ENCODE measurements at regions not wholly inside any gene's neighbourhood (a gene's known extent, or its start where the extent isn't known, plus 50 kb on each side); places are given as distances from the start of the nearest gene placed in this dataset.
A peak's percentile ranks its signal among the peaks of the same experiment; 100 is the strongest.

DNA sequence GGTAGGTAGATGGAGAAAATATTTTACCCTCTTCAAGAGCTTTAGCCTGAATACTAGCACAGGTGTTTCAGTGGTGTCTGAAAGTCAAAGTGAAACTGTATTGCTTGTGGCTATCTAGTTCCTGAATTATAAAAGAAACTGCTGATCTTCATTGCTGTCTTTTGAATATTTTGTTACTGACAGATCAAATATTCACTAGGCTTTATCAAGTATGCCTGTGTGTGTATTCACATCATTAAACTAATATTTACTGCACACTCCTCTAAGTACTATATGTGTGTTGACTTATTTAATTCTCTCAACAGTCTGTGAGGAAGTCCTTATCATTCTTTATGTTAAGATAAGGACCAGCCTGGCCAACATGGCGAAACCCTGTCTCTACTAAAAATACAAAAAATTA lies 139.6 kb downstream of the SOCS6 start:
- ATAC-seq (no peak), DNase-seq (no peak)
- H3K4me3 ChIP-seq: no peak overlapping the region
- no peak overlapping the region for H3K27ac ChIP-seq
- intact Hi-C loops (cut with DNase I): no loop called here
- TF ChIP-seq, protein P1, sequence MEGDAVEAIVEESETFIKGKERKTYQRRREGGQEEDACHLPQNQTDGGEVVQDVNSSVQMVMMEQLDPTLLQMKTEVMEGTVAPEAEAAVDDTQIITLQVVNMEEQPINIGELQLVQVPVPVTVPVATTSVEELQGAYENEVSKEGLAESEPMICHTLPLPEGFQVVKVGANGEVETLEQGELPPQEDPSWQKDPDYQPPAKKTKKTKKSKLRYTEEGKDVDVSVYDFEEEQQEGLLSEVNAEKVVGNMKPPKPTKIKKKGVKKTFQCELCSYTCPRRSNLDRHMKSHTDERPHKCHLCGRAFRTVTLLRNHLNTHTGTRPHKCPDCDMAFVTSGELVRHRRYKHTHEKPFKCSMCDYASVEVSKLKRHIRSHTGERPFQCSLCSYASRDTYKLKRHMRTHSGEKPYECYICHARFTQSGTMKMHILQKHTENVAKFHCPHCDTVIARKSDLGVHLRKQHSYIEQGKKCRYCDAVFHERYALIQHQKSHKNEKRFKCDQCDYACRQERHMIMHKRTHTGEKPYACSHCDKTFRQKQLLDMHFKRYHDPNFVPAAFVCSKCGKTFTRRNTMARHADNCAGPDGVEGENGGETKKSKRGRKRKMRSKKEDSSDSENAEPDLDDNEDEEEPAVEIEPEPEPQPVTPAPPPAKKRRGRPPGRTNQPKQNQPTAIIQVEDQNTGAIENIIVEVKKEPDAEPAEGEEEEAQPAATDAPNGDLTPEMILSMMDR (IDR thresholded peaks at IDR 0.05): no peak
- TF ChIP-seq POLR2A (IDR thresholded peaks at IDR 0.05): no peak
- H3K27me3 ChIP-seq: no peaks in the 10 kb centered on the region
- WGBS, 2 donors: 26 to 29% methylated on average over 1 of the region's 1 CpG
- H3K36me3 ChIP-seq (replicated peaks in 1 of 2; ENCODE audit: insufficient read depth in 1 of 2, low read depth in 2 of 2): no peaks in the 10 kb centered on the region
- H3K4me1 ChIP-seq: no peaks in the 10 kb centered on the region
- H3K9me3 ChIP-seq: no peaks in the 10 kb centered on the region

DNA sequence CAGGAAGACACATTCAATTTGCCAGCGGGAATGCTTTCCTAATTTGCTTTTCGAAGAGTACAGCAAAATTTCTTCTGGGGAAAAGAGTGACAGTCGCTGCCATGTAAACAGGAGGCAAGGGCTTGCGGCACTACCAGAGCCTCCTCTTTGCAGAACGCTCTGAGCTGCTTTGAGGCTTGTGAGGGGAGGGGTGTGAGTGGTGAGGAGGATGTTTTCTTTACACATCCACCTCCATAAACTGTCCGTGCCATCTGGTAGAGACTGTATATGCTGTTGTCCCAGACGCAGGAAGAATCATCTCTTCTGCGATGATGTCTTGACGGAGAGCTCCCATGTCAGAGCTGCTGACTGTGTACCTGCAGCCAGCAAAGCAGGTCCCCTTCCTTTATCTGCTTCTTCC lies 138.0 kb downstream of the SOCS6 start:
- no peaks in the 10 kb centered on the region for H3K36me3 ChIP-seq (replicated peaks in 1 of 2; ENCODE audit: insufficient read depth in 1 of 2, low read depth in 2 of 2)
- TF ChIP-seq POLR2A (IDR thresholded peaks at IDR 0.05): no peak
- TF ChIP-seq, protein P1 (IDR thresholded peaks at IDR 0.05): no peak
- H3K4me1 ChIP-seq: no peaks in the 10 kb centered on the region
- H3K27ac ChIP-seq: no peak overlapping the region
- no peaks in the 10 kb centered on the region for H3K9me3 ChIP-seq
- ATAC-seq (no peak), DNase-seq (no peak)
- intact Hi-C loops (cut with DNase I): no loop called here
- 90 to 92% methylated on average over 9 of the region's 9 CpGs for WGBS, 2 donors
- no peaks in the 10 kb centered on the region for H3K27me3 ChIP-seq
- H3K4me3 ChIP-seq: no peak overlapping the region

GRCh38 chr18:70425236-70425635 lies 136.4 kb downstream of the SOCS6 start:
- H3K9me3 ChIP-seq: no peaks in the 10 kb centered on the region
- no peak overlapping the region for H3K4me3 ChIP-seq
- 48 to 63% methylated on average over 3 of the region's 3 CpGs for WGBS, 2 donors
- intact Hi-C loops (cut with DNase I): no loop called here
- TF ChIP-seq, protein P1 (IDR thresholded peaks at IDR 0.05): no peak
- no peak for TF ChIP-seq POLR2A (IDR thresholded peaks at IDR 0.05)
- DNase-seq (no peak), ATAC-seq (no peak)
- H3K27me3 ChIP-seq: no peaks in the 10 kb centered on the region
- no peak overlapping the region for H3K27ac ChIP-seq
- no peaks in the 10 kb centered on the region for H3K36me3 ChIP-seq (replicated peaks in 1 of 2; ENCODE audit: insufficient read depth in 1 of 2, low read depth in 2 of 2)
- no peaks in the 10 kb centered on the region for H3K4me1 ChIP-seq

DNA sequence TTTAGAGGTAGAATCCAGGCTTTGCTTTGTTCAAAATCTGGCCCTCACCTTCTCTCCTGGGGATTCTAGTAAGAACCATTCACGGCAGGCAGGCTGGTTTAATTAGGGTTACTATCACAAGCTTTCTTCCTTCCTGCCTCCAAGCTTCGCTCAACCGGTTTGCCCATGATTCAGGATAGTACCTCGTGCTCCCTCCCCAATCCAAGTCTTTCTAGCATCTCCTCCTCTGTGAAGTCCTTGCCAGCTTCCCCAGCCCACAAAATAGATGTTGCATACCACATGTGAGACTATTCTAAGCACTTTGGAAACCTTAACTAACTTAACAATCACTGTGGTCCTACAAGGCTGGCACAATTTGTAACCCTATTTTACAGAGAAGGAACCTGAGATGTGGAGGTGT lies 135.1 kb downstream of the SOCS6 start:
- intact Hi-C loops (cut with DNase I): no loop called here
- WGBS, 2 donors: 20 to 58% methylated on average over 4 of the region's 4 CpGs
- ATAC-seq: no peak

GRCh38 chr18:70423120-70423519 lies 134.3 kb downstream of the SOCS6 start:
- WGBS, 2 donors: 59 to 63% methylated on average over 5 of the region's 5 CpGs
- H3K4me1 ChIP-seq: no peaks in the 10 kb centered on the region
- TF ChIP-seq POLR2A (IDR thresholded peaks at IDR 0.05): no peak
- TF ChIP-seq, protein P1 (IDR thresholded peaks at IDR 0.05): no peak
- ATAC-seq (no peak), DNase-seq (no peak)
- no peaks in the 10 kb centered on the region for H3K36me3 ChIP-seq (replicated peaks in 1 of 2; ENCODE audit: insufficient read depth in 1 of 2, low read depth in 2 of 2)
- no peaks in the 10 kb centered on the region for H3K9me3 ChIP-seq
- peak overlapping the region in 3 of 4 donors; percentile 28 to 71 (median 39) for H3K27ac ChIP-seq
- H3K4me3 ChIP-seq: no peak overlapping the region
- H3K27me3 ChIP-seq: no peaks in the 10 kb centered on the region
- intact Hi-C loops (cut with DNase I): no loop called here

More for the DNA sequence above, 135.1 kb downstream of the SOCS6 start:
- Histone ChIP-seq H3K36me3 (replicated peaks in 1 of 2; ENCODE audit: insufficient read depth in 1 of 2, low read depth in 2 of 2) (no peaks in the 10 kb centered on the region), H3K27ac (peak overlapping the region in 1 of 4 donors; percentile 28), H3K4me1 (no peaks in the 10 kb centered on the region), H3K4me3 (no peak overlapping the region), H3K27me3 (no peaks in the 10 kb centered on the region), H3K9me3 (no peaks in the 10 kb centered on the region)
- TF ChIP-seq, protein P1 (IDR thresholded peaks at IDR 0.05): no peak
- TF ChIP-seq POLR2A (IDR thresholded peaks at IDR 0.05): no peak
- no peak for DNase-seq
